Adrenal gland (tissue), 9 donors: ENCODE measurements at regions not wholly inside any gene's neighbourhood (a gene's known extent, or its start where the extent isn't known, plus 50 kb on each side); places are given as distances from the start of the nearest gene placed in this dataset.

Experiments
- DNase-seq, 7 donors: peaks; one replicate each; pipeline ENCODE4 v3.0.0-alpha.2; 2019 to 2020
- H3K27ac ChIP-seq, 5 donors: fragments of 200-600 bp; sonication (generic) in 4 of 5; 1 replicate in 3 of 5; 2 replicates in 2 of 5; pipeline versions ENCODE4 v1.5.1 to v1.8.0; 2016 to 2020; ENCODE audit warnings: mild to moderate bottlenecking in 1 of 5
- H3K27me3 ChIP-seq: fragments of 200-600 bp; 2 replicates; pipeline ENCODE4 v1.8.0; 2021
- H3K36me3 ChIP-seq, 2 donors: fragments of 200-600 bp; replicated peaks in 1 of 2; 1 replicate in 1 of 2; 2 replicates in 1 of 2; pipeline versions ENCODE4 v1.5.1 to v1.8.0; 2018 to 2022
- H3K4me1 ChIP-seq, 2 donors: fragments of 200-600 bp; replicated peaks in 1 of 2; 1 replicate in 1 of 2; 2 replicates in 1 of 2; pipeline versions ENCODE4 v1.5.1 to v1.8.0; 2018 to 2021
- H3K4me3 ChIP-seq, 4 donors: fragments of 200-600 bp; sonication (generic) in 3 of 4; one replicate each; pipeline ENCODE4 v1.5.1; 2016 to 2018
- H3K9me3 ChIP-seq, 3 donors: fragments of 200-600 bp; sonication (generic) in 1 of 3; replicated peaks in 1 of 3; 1 replicate in 2 of 3; 2 replicates in 1 of 3; pipeline versions ENCODE4 v1.5.1 to v1.8.0; 2016 to 2021
- CTCF ChIP-seq, 6 experiments: fragments of 450-650 bp in 4 of 6; fragments of 200-600 bp in 2 of 6; sonication (generic) in 1 of 6; IDR thresholded peaks; 1 replicate in 5 of 6; 2 replicates in 1 of 6; pipeline versions ENCODE4 v1.5.1 to v1.8.0; 2016 to 2021; ENCODE audit warnings: antibody characterized with exemption in 6 of 6, mild to moderate bottlenecking in 2 of 6, moderate library complexity in 1 of 6
- POLR2A ChIP-seq, 2 donors: fragments of 450-650 bp; IDR thresholded peaks; one replicate each; pipeline ENCODE4 v1.6.1; 2017; ENCODE audit warnings: antibody characterized with exemption in 2 of 2, mild to moderate bottlenecking in 2 of 2, moderate library complexity in 1 of 2
- whole genome bisulfite sequencing, 4 donors: extraction: QIAGEN DNeasy Blood & Tissue Kit in 2 of 4; methylation state at CpG; one replicate each; pipeline versions ENCODE4 v1.1.5 to v1.1.7; 2013 to 2017; 5-methylcytosine and 5-hydroxymethylcytosine counted together
- intact Hi-C, 2 donors: fragments of 100-400 bp; cut with DNase I; formaldehyde crosslinking; loops; one replicate each; pipeline versions ENCODE4 v1.14.1 to v1.15.0; 2022 to 2023
- donor health status: healthy with polysubstance abuse.
- donor health status: Bipolar disorder and iron deficiency.
- donor health status: DM: yes; HTN: yes; CAD: no.
- donor health status: DM: no; HTN: no; CAD: no.
- donor health status: DM: no; HTN: no; CAD: no.

- TF ChIP-seq CTCF (IDR thresholded peaks at IDR 0.05) (no peak), POLR2A (IDR thresholded peaks at IDR 0.05) (no peak)
- Histone ChIP-seq H3K27ac (no peak overlapping the region), H3K27me3 (no peaks in the 10 kb centered on the region), H3K4me3 (no peak overlapping the region), H3K4me1 (no peaks in the 10 kb centered on the region), H3K36me3 (no peaks in the 10 kb centered on the region), H3K9me3 (no peaks in the 10 kb centered on the region)
- intact Hi-C loops: no loop called here
- WGBS, 4 donors: 53 to 71% (median 55%) methylated on average over 2 of the region's 2 CpGs
- DNase-seq: no peak
Observed at GRCh38 chr9:17929506-17929905, 350.6 kb downstream of the SH3GL2 start.

- 56 to 62% (median 60%) methylated on average over 5 of the region's 5 CpGs for WGBS, 4 donors
- H3K4me3 ChIP-seq: no peak overlapping the region
- no peaks in the 10 kb centered on the region for H3K27me3 ChIP-seq
- no peaks in the 10 kb centered on the region for H3K9me3 ChIP-seq
- H3K36me3 ChIP-seq: no peaks in the 10 kb centered on the region
- no peak for DNase-seq
- intact Hi-C loops: no loop called here
- H3K27ac ChIP-seq: no peak overlapping the region
- no peaks in the 10 kb centered on the region for H3K4me1 ChIP-seq
- TF ChIP-seq CTCF (IDR thresholded peaks at IDR 0.05) (no peak), POLR2A (IDR thresholded peaks at IDR 0.05) (no peak)
Observed at GRCh38 chr9:17930071-17930470, 351.2 kb downstream of the SH3GL2 start.

- no peak for DNase-seq
- H3K4me3 ChIP-seq: no peak overlapping the region
- TF ChIP-seq CTCF (IDR thresholded peaks at IDR 0.05) (no peak), POLR2A (IDR thresholded peaks at IDR 0.05) (no peak)
- H3K27me3 ChIP-seq: no peaks in the 10 kb centered on the region
- no peaks in the 10 kb centered on the region for H3K9me3 ChIP-seq
- H3K4me1 ChIP-seq: no peaks in the 10 kb centered on the region
- intact Hi-C loops: no loop called here
- H3K36me3 ChIP-seq: no peaks in the 10 kb centered on the region
- WGBS, 4 donors: 70 to 78% (median 72%) methylated on average over 7 of the region's 7 CpGs
- H3K27ac ChIP-seq: no peak overlapping the region
Observed at GRCh38 chr9:17936365-17936764, 357.5 kb downstream of the SH3GL2 start.

GRCh38 chr9:17938035-17938655 is 359.3 kb downstream of the SH3GL2 start:
- Histone ChIP-seq H3K9me3 (no peaks in the 10 kb centered on the region), H3K27ac (no peak overlapping the region), H3K27me3 (no peaks in the 10 kb centered on the region), H3K36me3 (no peaks in the 10 kb centered on the region), H3K4me3 (no peak overlapping the region), H3K4me1 (no peaks in the 10 kb centered on the region)
- intact Hi-C loops: no loop called here
- 51 to 64% (median 57%) methylated on average over 8 of the region's 8 CpGs for WGBS, 4 donors
- no peak for DNase-seq
- TF ChIP-seq POLR2A (IDR thresholded peaks at IDR 0.05) (no peak), CTCF (IDR thresholded peaks at IDR 0.05) (no peak)
